Suprapubic skin (tissue), 4 donors: ENCODE measurements at regions not wholly inside any gene's neighbourhood (a gene's known extent, or its start where the extent isn't known, plus 50 kb on each side); places are given as distances from the start of the nearest gene placed in this dataset.

Experiments used
- EP300 ChIP-seq: sonication (generic); formaldehyde crosslinking; IDR thresholded peaks from one replicate; pipeline ENCODE4 v1.6.1; 2017; ENCODE audit warnings: antibody characterized with exemption
- POLR2A ChIP-seq, 2 donors: fragments of 450-650 bp; IDR thresholded peaks; one replicate each; pipeline ENCODE4 v1.6.1; 2017; ENCODE audit warnings: antibody characterized with exemption in 2 of 2, mild to moderate bottlenecking in 2 of 2, moderate library complexity in 2 of 2
- POLR2AphosphoS5 ChIP-seq, 3 donors: sonication (generic); formaldehyde crosslinking; IDR thresholded peaks; one replicate each; pipeline ENCODE4 v1.6.1; 2017; ENCODE audit warnings: antibody characterized with exemption in 3 of 3
- TF ChIP-seq, protein P1 (sequence below), 2 donors: fragments of 200-600 bp in 1 of 2; fragments of 450-650 bp in 1 of 2; sonication (generic) in 1 of 2; IDR thresholded peaks; one replicate each; pipeline ENCODE4 v1.5.1; 2016 to 2019; ENCODE audit warnings: antibody characterized with exemption in 2 of 2, mild to moderate bottlenecking in 1 of 2, moderate library complexity in 1 of 2

DNA sequence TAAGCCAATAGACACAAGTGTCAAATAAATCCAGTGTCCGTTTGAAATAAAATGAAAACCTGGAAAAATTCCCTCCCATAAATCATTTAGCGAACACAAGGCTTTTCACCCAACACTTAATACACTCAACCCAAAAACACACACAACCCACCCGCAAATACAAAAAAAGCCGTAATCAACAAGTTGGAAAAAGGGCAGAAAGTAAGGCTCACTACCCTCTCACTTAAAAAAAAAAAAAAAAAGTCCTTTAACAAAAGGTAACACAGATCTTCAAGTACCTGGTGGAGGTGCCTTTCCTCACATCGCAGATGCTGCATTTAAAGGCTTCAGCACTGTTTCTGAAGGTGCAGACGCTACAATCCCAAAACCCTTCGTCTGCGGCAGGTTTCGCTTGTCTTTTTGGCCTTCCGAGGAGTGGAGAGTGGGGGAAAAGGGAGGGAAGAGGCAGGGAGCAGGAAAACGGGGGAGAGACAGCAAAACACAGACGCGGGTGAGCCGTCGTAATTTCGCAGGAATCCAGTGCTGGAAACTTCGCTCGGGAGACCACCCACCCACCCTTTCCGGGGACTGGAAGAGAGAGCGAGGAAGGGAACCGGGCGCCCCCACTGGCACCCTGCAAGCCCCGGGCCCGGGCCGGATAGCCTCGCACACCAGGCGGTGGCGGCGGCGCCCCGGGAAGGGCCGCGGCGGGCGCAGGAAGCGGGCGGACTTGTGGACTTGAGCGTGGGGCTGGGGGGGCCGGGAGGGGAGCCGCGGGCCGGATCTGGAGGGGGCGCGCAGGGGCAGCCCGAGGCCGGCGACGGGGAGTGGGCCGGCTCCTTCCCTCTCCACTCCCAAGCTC is 401.8 kb downstream of the SHQ1 start, which contains the start of gene RYBP:
- TF ChIP-seq, protein P1, sequence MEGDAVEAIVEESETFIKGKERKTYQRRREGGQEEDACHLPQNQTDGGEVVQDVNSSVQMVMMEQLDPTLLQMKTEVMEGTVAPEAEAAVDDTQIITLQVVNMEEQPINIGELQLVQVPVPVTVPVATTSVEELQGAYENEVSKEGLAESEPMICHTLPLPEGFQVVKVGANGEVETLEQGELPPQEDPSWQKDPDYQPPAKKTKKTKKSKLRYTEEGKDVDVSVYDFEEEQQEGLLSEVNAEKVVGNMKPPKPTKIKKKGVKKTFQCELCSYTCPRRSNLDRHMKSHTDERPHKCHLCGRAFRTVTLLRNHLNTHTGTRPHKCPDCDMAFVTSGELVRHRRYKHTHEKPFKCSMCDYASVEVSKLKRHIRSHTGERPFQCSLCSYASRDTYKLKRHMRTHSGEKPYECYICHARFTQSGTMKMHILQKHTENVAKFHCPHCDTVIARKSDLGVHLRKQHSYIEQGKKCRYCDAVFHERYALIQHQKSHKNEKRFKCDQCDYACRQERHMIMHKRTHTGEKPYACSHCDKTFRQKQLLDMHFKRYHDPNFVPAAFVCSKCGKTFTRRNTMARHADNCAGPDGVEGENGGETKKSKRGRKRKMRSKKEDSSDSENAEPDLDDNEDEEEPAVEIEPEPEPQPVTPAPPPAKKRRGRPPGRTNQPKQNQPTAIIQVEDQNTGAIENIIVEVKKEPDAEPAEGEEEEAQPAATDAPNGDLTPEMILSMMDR (IDR thresholded peaks at IDR 0.05), result no peak
- peak in 1 of 2 donors; percentile 10 for TF ChIP-seq POLR2A (IDR thresholded peaks at IDR 0.05)
- no peak for TF ChIP-seq EP300
- no peak for TF ChIP-seq POLR2AphosphoS5 (IDR thresholded peaks at IDR 0.05)
